GM23248 (cell line): ENCODE measurements at regions not wholly inside any gene's neighbourhood (a gene's known extent, or its start where the extent isn't known, plus 50 kb on each side); places are given as distances from the start of the nearest gene placed in this dataset.

Source experiments
- EZH2 ChIP-seq: fragments of 200-600 bp; sonication (generic); IDR thresholded peaks from 2 replicates; pipeline ENCODE4 v1.6.1; 2018; ENCODE audit warnings: antibody characterized with exemption, mild to moderate bottlenecking; ENCODE audit not compliant: insufficient read depth, poor library complexity, severe bottlenecking
- EZH2phosphoT487 ChIP-seq: fragments of 200-600 bp; sonication (generic); IDR thresholded peaks from 2 replicates; pipeline ENCODE4 v1.6.1; 2018; ENCODE audit warnings: antibody characterized with exemption, moderate library complexity, mild to moderate bottlenecking, low read depth; ENCODE audit not compliant: insufficient read depth

DNA sequence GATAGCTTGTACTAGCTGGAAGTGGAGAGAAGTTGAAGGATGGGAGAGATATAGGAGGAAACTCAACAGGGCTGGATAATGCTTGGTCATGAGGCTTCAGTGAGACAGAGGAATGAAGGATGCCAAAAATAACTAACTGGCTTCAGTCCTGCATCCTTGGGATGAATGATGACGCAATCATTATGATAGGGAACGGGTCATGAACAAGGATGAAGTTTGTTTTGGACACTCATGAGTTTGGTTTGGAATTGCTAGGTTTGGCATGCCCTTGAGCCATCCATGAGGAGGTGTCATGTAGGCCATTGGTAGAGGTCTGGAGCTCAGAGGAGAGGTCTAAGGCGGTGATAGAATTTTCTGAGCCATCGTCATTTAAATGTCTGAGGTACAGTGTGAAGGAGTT lies 160.0 kb upstream of the NHS start:
- TF ChIP-seq EZH2phosphoT487 = no peak
- no peak for TF ChIP-seq EZH2
